Activated T-helper 17 cell treated with anti-CD3 and anti-CD28 coated beads, Interleukin-2, amount 50 U/mL, for 72 hours (primary cell): ENCODE measurements at regions not wholly inside any gene's neighbourhood (a gene's known extent, or its start where the extent isn't known, plus 50 kb on each side); places are given as distances from the start of the nearest gene placed in this dataset.
A peak's percentile ranks its signal among the peaks of the same experiment; 100 is the strongest.

Experiments used
- ATAC-seq: fragments of 150-1000 bp; cut with Tn5 transposase; replicated peaks from 2 replicates; pipeline ENCODE4 v1.10.0; 2021; ENCODE audit warnings: mild to moderate bottlenecking, moderate library complexity
- H3K27ac Mint-ChIP-seq: one replicate; pipeline ENCODE4 v1.8.0; 2022; ENCODE audit warnings: mixed read lengths
- H3K27me3 Mint-ChIP-seq: one replicate; pipeline ENCODE4 v1.8.0; 2022; ENCODE audit warnings: mixed read lengths
- H3K36me3 Mint-ChIP-seq: one replicate; pipeline ENCODE4 v1.8.0; 2022; ENCODE audit warnings: low read depth, mild to moderate bottlenecking, mixed read lengths
- H3K4me1 Mint-ChIP-seq: one replicate; pipeline ENCODE4 v1.8.0; 2022; ENCODE audit warnings: mixed read lengths
- H3K4me3 Mint-ChIP-seq: one replicate; pipeline ENCODE4 v1.8.0; 2022; ENCODE audit warnings: mild to moderate bottlenecking, mixed read lengths
- H3K9me3 Mint-ChIP-seq: one replicate; pipeline ENCODE4 v1.8.0; 2022; ENCODE audit warnings: mixed read lengths

DNA sequence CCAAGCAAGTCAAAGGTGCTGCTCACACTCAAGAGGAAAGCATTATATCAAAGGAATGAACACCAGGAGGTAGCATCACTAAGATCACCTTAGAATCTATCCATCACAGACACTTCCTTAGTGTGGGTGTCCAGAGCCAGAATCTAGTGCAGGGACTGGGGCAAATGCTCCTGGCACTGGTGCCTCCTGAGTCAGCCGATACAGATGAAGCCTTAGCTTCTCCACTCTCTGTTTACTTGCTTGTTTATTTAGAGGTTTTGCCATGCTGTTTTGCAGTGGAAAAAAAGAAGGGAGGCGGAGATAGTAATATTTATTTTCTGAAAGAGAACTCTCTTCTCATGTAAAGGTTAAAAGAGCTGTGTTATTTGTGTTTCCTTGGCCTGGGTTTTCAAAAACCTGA is 303.1 kb downstream of the WDR11 start:
- no peak for ATAC-seq
- no peak overlapping the region for H3K27ac Mint-ChIP-seq
- H3K4me3 Mint-ChIP-seq: no peak overlapping the region
- peaks cover 20% of the 10 kb centered on the region for H3K27me3 Mint-ChIP-seq
- H3K9me3 Mint-ChIP-seq: peaks cover 4% of the 10 kb centered on the region
- H3K4me1 Mint-ChIP-seq: no peaks in the 10 kb centered on the region
- H3K36me3 Mint-ChIP-seq: no peaks in the 10 kb centered on the region

- Mint-ChIP-seq H3K36me3 (no peaks in the 10 kb centered on the region), H3K9me3 (peaks cover 4% of the 10 kb centered on the region), H3K27me3 (peaks cover 20% of the 10 kb centered on the region), H3K4me1 (no peaks in the 10 kb centered on the region), H3K27ac (no peak overlapping the region), H3K4me3 (no peak overlapping the region)
- no peak for ATAC-seq
Measured at GRCh38 chr10:121154846-121155245, 303.7 kb downstream of the WDR11 start.

GRCh38 chr10:121155742-121156474 is 304.7 kb downstream of the WDR11 start:
- no peak overlapping the region for H3K27ac Mint-ChIP-seq
- H3K9me3 Mint-ChIP-seq: peaks cover 4% of the 10 kb centered on the region
- H3K36me3 Mint-ChIP-seq: no peaks in the 10 kb centered on the region
- H3K27me3 Mint-ChIP-seq: peaks cover 20% of the 10 kb centered on the region
- no peaks in the 10 kb centered on the region for H3K4me1 Mint-ChIP-seq
- ATAC-seq: no peak
- H3K4me3 Mint-ChIP-seq: no peak overlapping the region

DNA sequence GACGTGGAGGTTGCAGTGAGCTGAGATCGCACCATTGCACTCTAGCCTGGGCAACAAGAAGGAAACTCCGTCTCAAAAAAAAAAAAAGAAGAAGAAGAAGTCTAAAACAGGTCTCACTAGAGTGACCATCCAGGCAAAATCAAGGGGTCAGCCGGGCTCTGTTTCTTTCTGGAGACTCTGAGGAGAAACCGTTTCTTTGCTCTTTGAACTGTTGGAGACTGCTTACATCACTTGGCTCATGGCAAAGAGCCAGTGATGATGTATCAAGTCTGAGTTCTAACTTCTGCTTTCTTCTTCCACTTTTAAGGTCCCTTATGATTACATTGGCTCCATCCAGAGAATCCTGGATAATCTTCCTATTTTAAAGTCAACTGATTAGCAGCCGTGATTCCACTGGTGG is 306.8 kb downstream of the WDR11 start:
- H3K27me3 Mint-ChIP-seq: peaks cover 12% of the 10 kb centered on the region
- H3K4me1 Mint-ChIP-seq: no peaks in the 10 kb centered on the region
- no peak for ATAC-seq
- peaks cover 9% of the 10 kb centered on the region for H3K9me3 Mint-ChIP-seq
- H3K36me3 Mint-ChIP-seq: no peaks in the 10 kb centered on the region
- H3K4me3 Mint-ChIP-seq: no peak overlapping the region
- H3K27ac Mint-ChIP-seq: no peak overlapping the region

DNA sequence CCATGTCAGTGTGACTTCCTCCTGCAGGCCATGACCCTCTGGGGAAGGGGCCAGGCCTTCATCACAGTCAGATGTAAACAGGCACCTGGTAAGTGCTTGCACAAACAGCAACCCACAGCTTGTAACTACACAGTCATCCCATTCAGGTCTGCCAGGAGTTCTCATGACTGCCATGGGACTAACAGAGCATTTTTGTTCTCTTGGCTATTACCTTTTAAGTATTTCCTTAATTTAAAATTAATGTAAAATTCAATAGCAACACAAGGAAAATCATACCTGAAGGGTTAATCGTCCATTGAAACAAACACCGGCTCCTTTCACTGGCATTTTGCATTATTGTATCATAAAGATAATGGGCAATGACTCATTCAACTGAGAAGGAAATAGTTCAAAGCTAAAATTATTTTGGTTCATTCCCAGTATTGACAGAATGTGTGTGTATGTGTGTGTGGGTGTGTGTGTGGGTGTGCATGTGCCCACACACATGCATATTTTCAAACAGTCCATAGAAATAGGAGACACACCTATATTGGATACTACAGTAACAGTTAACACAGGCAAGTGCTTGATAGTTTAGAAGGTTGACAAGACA is 307.9 kb downstream of the WDR11 start:
- Mint-ChIP-seq H3K27ac (no peak overlapping the region), H3K27me3 (peaks cover 10% of the 10 kb centered on the region), H3K4me1 (no peaks in the 10 kb centered on the region), H3K36me3 (no peaks in the 10 kb centered on the region), H3K9me3 (peaks cover 15% of the 10 kb centered on the region), H3K4me3 (no peak overlapping the region)
- ATAC-seq: peak; percentile 12

DNA sequence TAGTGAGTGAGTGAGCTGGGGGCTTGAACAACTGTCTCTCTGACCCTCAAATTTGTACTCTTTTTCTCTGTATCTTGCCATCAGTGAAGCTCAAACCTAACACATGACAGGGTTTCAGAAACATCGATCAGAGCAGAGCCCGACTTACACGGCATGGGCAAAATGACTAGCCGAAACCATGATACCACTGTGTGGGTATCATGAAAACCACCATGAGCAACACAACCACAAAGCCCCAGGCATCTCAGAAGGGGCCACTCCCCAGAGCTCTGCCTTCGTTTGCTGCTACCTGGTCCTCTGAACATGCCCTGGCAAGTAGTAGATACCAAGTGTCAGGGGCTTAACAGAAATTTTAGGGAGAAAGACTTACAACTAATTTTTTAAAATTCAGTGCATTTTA is 308.5 kb downstream of the WDR11 start:
- Mint-ChIP-seq H3K4me1 (no peaks in the 10 kb centered on the region), H3K9me3 (peaks cover 15% of the 10 kb centered on the region), H3K27ac (no peak overlapping the region), H3K4me3 (no peak overlapping the region), H3K27me3 (peaks cover 10% of the 10 kb centered on the region), H3K36me3 (no peaks in the 10 kb centered on the region)
- peak; percentile 75 for ATAC-seq

DNA sequence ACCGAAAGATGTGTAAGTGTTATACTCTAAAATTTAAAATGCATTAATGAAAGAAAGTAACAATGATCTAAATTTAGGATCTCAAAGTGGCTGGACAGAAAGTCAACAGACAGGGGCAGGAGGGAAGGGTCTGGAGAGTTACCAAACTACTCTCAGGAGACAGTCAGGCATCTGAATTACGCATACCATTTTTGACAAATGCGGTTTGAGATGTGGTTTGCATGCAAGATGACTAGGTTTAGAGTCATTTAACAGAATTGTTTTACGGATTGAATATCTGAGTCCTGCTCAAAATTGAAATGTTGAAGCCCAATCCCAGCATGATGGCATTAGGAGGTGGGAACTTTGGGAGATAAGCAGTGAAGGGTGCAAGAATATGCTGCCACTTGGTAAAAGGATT is 314.1 kb downstream of the WDR11 start:
- ATAC-seq: no peak
- Mint-ChIP-seq H3K36me3 (no peaks in the 10 kb centered on the region), H3K4me1 (no peaks in the 10 kb centered on the region), H3K9me3 (peaks cover 11% of the 10 kb centered on the region), H3K27ac (no peak overlapping the region), H3K4me3 (no peak overlapping the region), H3K27me3 (peaks cover 3% of the 10 kb centered on the region)

GRCh38 chr10:121167534-121168243 is 316.5 kb downstream of the WDR11 start:
- ATAC-seq: no peak
- no peak overlapping the region for H3K27ac Mint-ChIP-seq
- H3K36me3 Mint-ChIP-seq: no peaks in the 10 kb centered on the region
- no peaks in the 10 kb centered on the region for H3K4me1 Mint-ChIP-seq
- no peak overlapping the region for H3K4me3 Mint-ChIP-seq
- peaks cover 3% of the 10 kb centered on the region for H3K27me3 Mint-ChIP-seq
- H3K9me3 Mint-ChIP-seq: peaks cover 9% of the 10 kb centered on the region

DNA sequence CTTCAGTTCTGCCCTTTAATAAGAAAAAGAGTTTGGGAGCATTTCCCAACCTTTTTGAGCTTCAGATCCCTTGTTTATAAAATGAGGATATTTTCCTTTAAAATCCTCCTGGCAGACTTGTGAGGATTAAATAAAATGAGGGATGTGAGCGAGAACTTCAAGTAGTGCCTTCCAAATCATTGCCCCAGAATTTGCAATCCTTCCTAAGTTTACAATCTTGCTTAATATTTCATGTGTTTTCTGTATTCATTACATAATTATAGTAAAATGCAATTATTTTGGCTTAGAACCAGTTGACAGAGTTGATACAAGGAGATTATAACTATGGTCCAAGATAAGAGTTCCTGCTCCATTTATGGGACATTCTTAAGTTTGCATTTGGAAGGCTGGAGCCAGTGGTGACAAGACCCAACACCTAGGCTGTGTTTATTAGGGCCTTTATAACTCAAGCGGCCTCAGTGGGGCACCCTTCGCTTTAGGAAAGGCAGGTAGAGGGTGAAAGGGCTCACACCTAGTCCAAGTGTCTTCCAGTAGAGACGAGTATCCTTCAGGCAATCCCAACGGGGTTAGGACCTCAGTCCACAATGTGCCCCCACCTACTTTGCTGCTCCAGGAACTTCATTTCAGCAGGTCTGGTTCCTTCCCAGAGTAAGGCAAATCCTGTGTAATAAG is 317.5 kb downstream of the WDR11 start:
- no peak for ATAC-seq
- peaks cover 3% of the 10 kb centered on the region for H3K9me3 Mint-ChIP-seq
- H3K4me3 Mint-ChIP-seq: no peak overlapping the region
- no peaks in the 10 kb centered on the region for H3K27me3 Mint-ChIP-seq
- no peak overlapping the region for H3K27ac Mint-ChIP-seq
- no peaks in the 10 kb centered on the region for H3K36me3 Mint-ChIP-seq
- H3K4me1 Mint-ChIP-seq: no peaks in the 10 kb centered on the region

DNA sequence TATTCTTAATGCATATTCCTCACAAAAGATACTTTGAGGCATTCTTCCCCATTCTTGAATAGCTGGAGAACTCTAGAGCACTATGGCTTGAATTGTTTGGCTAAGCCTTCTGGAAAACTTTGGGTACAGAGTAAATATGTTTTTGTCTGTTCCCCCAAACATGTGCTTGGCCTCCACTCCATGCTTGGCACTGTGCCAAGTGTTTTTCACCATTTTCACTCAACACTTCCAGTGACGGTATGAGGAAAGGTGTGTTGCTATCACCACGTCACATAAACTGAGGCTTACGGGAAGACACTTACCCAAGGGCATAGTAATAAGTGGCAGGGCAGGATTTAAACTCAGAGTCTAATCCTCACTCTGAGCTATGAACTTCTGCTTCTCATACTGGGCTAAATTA is 318.2 kb downstream of the WDR11 start:
- H3K36me3 Mint-ChIP-seq: no peaks in the 10 kb centered on the region
- H3K27me3 Mint-ChIP-seq: no peaks in the 10 kb centered on the region
- H3K4me3 Mint-ChIP-seq: no peak overlapping the region
- H3K27ac Mint-ChIP-seq: no peak overlapping the region
- ATAC-seq: no peak
- H3K9me3 Mint-ChIP-seq: no peaks in the 10 kb centered on the region
- no peaks in the 10 kb centered on the region for H3K4me1 Mint-ChIP-seq

- H3K4me3 Mint-ChIP-seq: no peak overlapping the region
Measured at GRCh38 chr10:121171825-121172787, 320.9 kb downstream of the WDR11 start.

GRCh38 chr10:121179006-121179405 is 327.8 kb downstream of the WDR11 start:
- no peak overlapping the region for H3K27ac Mint-ChIP-seq

More at GRCh38 chr10:121171825-121172787, 320.9 kb downstream of the WDR11 start:
- Mint-ChIP-seq H3K9me3 (no peaks in the 10 kb centered on the region), H3K27me3 (no peaks in the 10 kb centered on the region), H3K36me3 (no peaks in the 10 kb centered on the region), H3K27ac (no peak overlapping the region), H3K4me1 (no peaks in the 10 kb centered on the region)
- no peak for ATAC-seq

DNA sequence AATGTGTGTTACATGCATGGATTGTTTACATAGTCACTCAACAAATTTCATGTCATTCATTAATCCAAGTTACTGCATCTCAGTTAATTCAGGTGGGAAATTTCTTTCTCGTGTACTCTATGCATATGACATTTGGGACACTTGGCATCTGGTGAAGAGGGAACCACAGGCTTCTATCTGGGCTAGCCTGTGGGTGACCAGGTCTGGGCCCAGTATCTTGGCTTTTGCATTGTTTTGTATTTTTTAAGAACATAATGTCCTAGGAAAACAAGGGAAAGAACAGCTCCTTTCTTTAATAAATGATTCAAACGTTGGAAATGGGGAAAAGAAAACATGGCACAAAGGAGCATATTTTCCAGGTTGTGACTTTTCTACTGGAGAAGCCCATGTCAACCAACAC is 331.1 kb downstream of the WDR11 start:
- ATAC-seq: no peak
- Mint-ChIP-seq H3K9me3 (peaks cover 6% of the 10 kb centered on the region), H3K27ac (no peak overlapping the region), H3K4me1 (no peaks in the 10 kb centered on the region), H3K4me3 (no peak overlapping the region), H3K36me3 (no peaks in the 10 kb centered on the region), H3K27me3 (no peaks in the 10 kb centered on the region)

More at GRCh38 chr10:121179006-121179405, 327.8 kb downstream of the WDR11 start:
- Mint-ChIP-seq H3K9me3 (peaks cover 6% of the 10 kb centered on the region), H3K4me3 (no peak overlapping the region), H3K36me3 (no peaks in the 10 kb centered on the region), H3K27me3 (no peaks in the 10 kb centered on the region), H3K4me1 (no peaks in the 10 kb centered on the region)
- ATAC-seq: no peak

GRCh38 chr10:121183236-121183635 is 332.1 kb downstream of the WDR11 start:
- H3K9me3 Mint-ChIP-seq: peaks cover 6% of the 10 kb centered on the region
- no peak overlapping the region for H3K4me3 Mint-ChIP-seq

More at GRCh38 chr10:121183236-121183635, 332.1 kb downstream of the WDR11 start:
- Mint-ChIP-seq H3K27ac (no peak overlapping the region), H3K36me3 (no peaks in the 10 kb centered on the region), H3K27me3 (no peaks in the 10 kb centered on the region), H3K4me1 (no peaks in the 10 kb centered on the region)
- ATAC-seq: no peak
